GM19452 (cell line): ENCODE measurements at regions not wholly inside any gene's neighbourhood (a gene's known extent, or its start where the extent isn't known, plus 50 kb on each side); places are given as distances from the start of the nearest gene placed in this dataset.
"Not testable (repeated sequence)": the region's sequence is repeated elsewhere in the genome, so short reads cannot be mapped to it uniquely, and the experiment has no call there.

ENCODE experiments used
- ATAC-seq: cut with Tn5 transposase; IDR thresholded peaks from one replicate; pipeline ENCODE4 v1.9.1; 2021; ENCODE audit not compliant: unreplicated experiment

DNA sequence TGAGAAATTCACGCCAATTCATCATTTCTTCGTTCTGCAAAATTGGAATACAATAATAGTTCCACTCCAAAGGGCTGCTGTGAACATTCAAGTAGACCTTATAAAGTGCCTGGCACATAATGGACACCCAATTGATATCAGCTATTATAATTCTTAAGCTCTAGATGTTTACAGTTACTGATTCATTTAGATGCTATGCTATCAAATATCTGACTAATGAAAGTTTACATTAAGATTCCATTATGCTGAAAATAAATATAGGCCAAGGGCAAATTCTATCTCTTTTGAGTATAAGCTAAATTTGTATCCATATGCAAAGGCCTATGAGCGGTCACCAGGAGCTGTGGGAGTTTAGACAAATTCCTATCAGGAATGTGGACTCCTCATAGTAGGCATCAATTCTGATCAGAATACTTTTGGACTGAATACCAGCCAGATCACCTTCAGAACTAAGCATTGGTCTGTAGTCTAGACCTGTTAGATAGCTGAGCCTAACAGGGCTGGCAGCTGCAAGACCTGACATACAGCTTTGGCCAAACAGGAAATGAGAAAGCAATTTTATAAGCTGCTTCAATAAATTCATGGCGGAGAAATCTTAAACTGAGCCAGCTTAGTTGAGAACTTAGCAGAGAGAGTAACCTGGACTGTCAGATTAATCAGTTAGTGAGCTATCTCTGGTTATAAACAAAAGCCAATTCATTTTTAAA, 384.3 kb upstream of the ACTRT1 start:
- no peak for ATAC-seq

DNA sequence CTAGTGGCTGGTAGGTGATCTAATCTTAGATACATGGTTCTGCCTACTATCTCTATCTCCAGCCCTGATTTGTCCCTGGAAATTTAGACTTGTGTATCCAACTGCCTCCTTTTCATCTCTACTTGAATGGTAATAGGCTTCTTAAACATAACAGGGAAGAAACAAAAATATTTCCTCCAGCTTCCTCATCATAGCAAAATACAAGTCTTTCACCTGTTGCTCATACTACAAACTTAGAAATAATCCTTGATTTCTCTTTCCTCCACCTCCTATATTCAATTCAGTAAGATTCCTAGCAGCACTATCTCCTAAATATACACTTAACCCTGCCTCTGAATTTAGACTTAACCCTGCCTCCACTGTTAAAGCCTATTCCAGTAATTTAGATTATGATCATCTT, 373.3 kb upstream of the ACTRT1 start:
- ATAC-seq: no peak

DNA sequence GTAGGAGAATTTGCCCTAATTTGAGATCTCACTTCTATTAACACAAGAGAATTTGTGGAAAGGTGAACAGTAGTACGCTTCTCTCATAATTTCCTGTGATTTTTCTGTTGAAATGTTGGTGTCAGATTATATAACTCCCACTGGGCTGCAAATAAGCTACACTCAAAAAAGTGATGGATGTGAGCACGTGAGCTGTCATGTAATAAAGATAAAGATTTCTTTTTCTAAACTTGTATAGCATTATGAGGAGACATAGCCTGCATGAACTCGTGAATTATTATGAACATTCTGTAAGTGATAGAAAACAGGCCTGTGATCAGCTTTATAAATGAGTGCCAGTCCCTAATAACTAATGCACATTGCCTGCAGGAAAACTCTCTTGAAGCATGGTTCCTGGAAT, 356.6 kb upstream of the ACTRT1 start:
- no peak for ATAC-seq

DNA sequence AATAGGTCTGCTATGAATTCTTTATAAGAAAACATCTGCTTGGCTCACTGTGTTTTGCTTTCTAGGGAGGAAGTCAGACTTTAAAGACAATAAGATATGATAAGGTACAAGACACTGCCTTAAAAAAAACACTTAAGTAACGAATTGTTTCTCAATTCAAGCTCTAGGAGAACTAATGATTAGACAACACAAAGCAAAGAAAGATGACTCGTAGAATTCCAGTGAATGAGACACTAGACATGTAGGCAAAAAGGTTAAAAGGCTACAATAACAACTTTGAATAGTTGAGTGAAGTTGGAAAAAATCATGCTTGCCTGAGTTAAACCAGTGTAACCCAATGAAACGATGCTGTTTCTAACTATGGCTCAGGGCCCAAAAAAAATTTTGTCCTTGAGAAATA, 344.4 kb upstream of the ACTRT1 start:
- no peak for ATAC-seq

GRCh38 chrX:128383846-128384245, 331.6 kb upstream of the ACTRT1 start:
- ATAC-seq: not testable (repeated sequence)

DNA sequence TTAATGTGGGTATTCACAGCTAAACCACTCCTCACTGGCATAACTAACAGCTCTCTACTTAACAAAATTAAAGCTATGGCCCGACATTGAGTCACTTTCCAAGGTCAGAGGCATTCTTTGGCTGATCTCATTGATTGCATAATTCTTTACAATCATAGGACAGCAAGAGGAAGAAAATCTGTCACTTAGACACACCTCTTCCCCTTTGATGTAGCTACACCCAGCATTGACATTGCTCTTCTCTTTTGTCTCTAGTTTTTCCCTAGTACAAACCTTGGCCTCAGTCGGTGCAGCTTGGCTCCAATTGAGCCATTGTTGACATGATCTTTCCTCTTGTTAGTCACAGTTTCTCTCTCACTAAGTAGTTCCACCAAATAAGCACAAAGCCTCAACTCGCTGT, 313.3 kb upstream of the ACTRT1 start:
- ATAC-seq: no peak

DNA sequence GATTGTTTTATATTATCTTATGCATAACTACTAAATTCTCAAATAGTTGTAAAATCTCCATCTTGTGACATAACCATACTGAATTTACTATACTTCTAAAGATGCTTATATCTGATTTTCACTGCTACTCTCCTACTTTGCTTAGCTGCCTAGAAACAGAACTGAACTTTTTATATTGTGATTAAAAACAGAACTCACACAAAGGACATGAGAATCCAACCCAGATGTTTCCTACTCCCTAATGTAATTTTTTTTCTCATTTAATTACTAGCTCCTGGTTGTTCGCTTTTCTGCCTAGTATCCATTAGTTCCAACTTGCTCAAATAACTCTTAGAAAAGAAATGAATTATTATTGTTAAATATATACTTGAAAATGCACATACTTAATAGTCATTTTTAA, 283.5 kb upstream of the ACTRT1 start:
- no peak for ATAC-seq

GRCh38 chrX:128334821-128335220, 282.6 kb upstream of the ACTRT1 start:
- ATAC-seq: no peak

- ATAC-seq: no peak
These were observed 258.7 kb upstream of the ACTRT1 start for GRCh38 chrX:128310912-128311311.

GRCh38 chrX:128309311-128309710, 257.1 kb upstream of the ACTRT1 start:
- no peak for ATAC-seq

GRCh38 chrX:128294198-128294597, 242.0 kb upstream of the ACTRT1 start:
- no peak for ATAC-seq

DNA sequence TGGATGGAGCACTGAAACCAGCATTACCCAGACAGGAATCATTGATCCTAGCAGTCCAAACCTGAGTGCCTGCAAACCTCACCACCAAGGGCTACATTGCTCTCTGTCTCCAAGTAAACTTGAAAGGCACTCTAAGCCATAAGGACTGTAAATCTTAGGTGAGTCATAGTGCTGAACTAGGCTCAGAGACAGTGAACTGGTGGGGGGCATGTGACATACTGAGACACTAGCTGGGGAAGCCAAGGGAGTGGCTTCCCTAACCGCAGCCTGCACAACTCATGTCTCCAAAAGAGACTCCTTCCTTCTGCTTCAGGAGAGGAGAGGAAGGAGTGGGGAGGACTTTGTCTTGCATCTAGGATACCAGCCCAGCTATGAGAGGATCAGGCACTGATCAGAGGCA, 235.5 kb upstream of the ACTRT1 start:
- no peak for ATAC-seq

DNA sequence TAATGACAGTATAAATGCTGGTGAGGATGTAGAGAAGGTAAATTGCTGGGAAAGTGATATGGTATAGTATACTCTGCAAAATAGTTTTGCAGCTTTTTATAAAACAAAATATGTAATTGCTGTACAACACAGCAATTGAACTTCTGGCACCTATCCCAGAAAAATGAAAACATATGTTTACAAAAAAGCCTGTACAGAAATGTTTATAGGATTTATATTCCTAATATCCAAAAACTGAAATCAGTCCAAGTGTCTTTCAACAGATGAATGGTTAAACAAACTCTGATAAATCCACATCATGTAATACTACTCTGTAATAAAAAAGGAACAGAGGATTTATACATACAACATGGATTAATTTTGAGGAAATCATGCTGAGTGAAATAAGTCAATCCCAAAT, 198.4 kb upstream of the ACTRT1 start:
- no peak for ATAC-seq

DNA sequence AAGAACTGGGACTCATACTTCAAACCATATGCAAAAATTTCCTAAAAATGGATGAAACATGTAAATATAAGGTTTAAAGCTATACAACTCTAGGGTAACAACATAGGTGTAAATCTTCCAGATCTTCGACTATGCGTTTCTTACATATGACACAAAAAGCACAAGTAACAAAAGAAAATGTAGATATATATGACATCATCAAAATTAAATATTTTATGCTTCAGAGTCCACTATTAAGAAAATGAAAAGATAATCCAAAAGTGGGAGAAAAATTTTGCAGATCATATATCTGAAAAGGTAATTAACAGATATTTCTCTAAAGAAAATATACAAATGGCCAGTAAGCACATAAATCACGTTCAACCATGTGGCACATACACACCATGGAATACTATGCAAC, 164.2 kb upstream of the ACTRT1 start:
- ATAC-seq: no peak

DNA sequence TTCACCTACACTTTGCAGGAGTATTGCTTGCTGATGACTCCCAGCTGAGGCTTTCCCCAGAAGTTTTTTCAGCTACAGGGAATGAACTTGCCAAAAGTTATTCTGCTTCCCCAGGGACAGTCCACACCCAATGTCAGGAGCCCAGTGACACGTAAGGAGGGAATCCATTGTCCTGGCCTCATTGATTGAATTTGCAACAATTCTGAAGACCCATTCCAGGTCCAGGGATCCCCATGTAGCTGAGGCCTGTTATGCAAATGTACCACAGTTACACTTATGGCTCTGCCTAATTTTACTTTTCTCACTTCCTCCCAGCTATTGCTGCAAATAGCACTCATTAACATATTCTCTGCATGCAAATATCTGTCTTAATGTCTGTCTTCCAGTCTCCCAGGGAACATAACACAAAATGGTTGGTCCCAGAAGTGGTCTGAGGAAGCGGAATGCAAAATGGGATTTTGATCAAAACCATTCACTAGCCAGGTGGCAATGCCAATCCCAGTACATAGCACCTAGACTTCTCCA, 113.7 kb upstream of the ACTRT1 start:
- ATAC-seq: no peak

DNA sequence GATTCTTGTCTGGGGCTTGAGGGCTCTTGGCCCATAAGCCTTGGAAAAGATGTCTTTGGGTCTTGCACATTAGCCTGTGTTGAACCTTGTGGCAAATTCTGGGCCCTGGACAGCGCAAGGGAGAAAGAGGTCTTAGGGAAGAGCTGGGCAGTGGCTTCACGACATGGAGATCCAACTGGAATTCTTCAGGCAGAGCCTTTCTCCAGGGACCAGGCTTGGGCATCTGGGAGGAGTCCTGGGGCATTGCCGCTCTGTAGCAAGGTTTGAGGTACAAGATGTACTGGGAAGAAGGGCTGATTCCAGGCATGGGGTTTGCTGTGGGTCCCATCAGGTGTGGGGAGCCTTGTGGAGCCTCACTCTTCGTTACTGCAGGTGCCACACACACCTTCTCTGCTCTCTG, 104.0 kb upstream of the ACTRT1 start:
- ATAC-seq: no peak

DNA sequence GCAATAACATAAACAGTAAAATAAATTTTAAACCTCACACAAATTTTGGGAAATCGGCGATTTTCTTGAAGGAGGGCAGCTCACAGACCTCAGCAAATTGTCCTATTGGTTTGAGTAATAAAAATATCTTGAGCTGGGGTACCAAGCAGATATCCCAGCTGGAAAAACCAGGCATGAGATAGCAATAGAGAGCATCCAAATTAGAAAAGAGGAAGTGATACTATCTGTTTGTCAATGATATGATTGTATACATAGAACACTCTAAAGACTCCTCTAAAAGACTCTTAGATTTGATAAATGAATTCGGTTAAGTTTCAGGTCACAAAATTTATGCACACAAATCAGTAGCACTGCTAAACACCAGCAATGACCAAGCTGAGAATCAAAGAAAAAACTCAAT, 90.5 kb upstream of the ACTRT1 start:
- no peak for ATAC-seq

DNA sequence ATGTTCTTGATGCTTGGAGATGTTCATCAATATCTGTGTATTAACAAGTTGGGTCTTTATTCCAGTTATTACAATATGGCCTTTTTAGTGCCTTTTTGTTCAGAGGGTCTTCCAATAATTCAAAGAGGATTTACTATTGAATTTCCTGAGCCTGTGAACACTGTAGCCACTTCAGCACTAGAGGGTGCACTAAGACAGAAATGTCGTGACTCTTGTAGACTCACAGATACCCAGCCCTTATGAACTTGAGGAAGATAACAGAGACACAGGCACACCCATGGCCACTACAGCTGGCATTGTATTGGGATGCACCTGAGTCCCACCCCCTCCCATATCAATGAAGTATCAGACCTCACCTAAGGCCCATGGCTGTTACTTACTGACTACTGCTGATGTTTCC, 54.4 kb upstream of the ACTRT1 start:
- no peak for ATAC-seq

GRCh38 chrX:128105659-128106058, 53.5 kb upstream of the ACTRT1 start:
- no peak for ATAC-seq
